Activated T-cell treated with anti-CD3 and anti-CD28 coated beads, Interleukin-2, amount 50 U/mL, for 24 hours (primary cell): ENCODE measurements at regions not wholly inside any gene's neighbourhood (a gene's known extent, or its start where the extent isn't known, plus 50 kb on each side); places are given as distances from the start of the nearest gene placed in this dataset.

Source experiments
- DNase-seq: peaks from one replicate; pipeline ENCODE4 v3.0.0-alpha.2; 2020
- H3K27ac Mint-ChIP-seq: 2 replicates; pipeline ENCODE4 v1.8.0; 2020; ENCODE audit warnings: mild to moderate bottlenecking, mixed read lengths
- H3K27me3 Mint-ChIP-seq: 2 replicates; pipeline ENCODE4 v1.8.0; 2020; ENCODE audit warnings: mixed read lengths
- H3K36me3 Mint-ChIP-seq: 2 replicates; pipeline ENCODE4 v1.8.0; 2020; ENCODE audit warnings: low read depth, mixed read lengths
- H3K4me1 Mint-ChIP-seq: 2 replicates; pipeline ENCODE4 v1.8.0; 2020; ENCODE audit warnings: low read depth, mixed read lengths
- H3K4me3 Mint-ChIP-seq: 2 replicates; pipeline ENCODE4 v1.8.0; 2020; ENCODE audit warnings: mild to moderate bottlenecking, moderate library complexity, mixed read lengths
- H3K9me3 Mint-ChIP-seq: 2 replicates; pipeline ENCODE4 v1.8.0; 2020; ENCODE audit warnings: mixed read lengths

GRCh38 chr9:14418301-14418940 is 104.5 kb upstream of the NFIB start:
- no peaks in the 10 kb centered on the region for H3K4me1 Mint-ChIP-seq
- no peaks in the 10 kb centered on the region for H3K9me3 Mint-ChIP-seq
- no peaks in the 10 kb centered on the region for H3K36me3 Mint-ChIP-seq
- no peaks in the 10 kb centered on the region for H3K27me3 Mint-ChIP-seq
- no peak overlapping the region for H3K4me3 Mint-ChIP-seq
- DNase-seq = no peak
- no peak overlapping the region for H3K27ac Mint-ChIP-seq

DNA sequence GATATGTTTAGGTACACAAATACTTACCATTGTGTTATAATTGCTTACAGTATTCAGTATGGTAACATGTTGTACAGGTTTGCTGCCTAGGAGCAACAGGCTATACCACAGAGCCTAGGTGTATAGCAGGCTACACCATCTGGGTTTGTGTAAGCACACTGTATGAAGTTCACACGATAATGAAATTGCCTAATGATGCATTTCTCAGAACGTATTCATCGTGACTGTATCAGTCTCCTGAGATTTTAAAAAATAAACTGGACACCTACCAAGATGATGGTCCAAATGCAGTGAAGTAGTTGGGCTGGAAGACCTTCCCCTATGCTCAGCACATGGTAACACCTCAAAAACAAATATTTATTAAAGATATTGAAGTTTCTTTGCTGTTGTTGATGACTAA is 103.3 kb upstream of the NFIB start:
- Mint-ChIP-seq H3K9me3 (no peaks in the 10 kb centered on the region), H3K4me1 (no peaks in the 10 kb centered on the region), H3K36me3 (no peaks in the 10 kb centered on the region), H3K4me3 (no peak overlapping the region), H3K27ac (no peak overlapping the region), H3K27me3 (no peaks in the 10 kb centered on the region)
- no peak for DNase-seq

DNA sequence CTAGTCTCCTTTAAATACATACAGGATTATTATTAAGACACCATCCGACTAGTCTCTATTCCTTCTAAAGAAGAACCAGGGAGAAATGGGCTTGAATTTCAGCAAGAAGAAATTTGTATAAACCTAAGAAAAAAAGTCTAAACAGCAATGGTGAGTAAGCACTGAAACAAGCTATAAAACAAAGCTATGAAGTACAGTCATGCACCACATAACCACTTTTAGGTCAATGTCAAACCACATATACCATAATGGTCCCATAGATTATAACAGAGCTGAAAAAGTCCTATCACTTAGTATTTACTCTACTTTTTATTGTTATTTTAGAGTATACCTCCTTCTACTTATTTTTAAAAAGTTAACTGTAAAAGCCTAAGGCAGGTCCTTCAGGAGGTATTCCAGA is 102.0 kb upstream of the NFIB start:
- Mint-ChIP-seq H3K27me3 (no peaks in the 10 kb centered on the region), H3K4me1 (no peaks in the 10 kb centered on the region), H3K9me3 (no peaks in the 10 kb centered on the region), H3K27ac (no peak overlapping the region), H3K4me3 (no peak overlapping the region), H3K36me3 (no peaks in the 10 kb centered on the region)
- DNase-seq = no peak

DNA sequence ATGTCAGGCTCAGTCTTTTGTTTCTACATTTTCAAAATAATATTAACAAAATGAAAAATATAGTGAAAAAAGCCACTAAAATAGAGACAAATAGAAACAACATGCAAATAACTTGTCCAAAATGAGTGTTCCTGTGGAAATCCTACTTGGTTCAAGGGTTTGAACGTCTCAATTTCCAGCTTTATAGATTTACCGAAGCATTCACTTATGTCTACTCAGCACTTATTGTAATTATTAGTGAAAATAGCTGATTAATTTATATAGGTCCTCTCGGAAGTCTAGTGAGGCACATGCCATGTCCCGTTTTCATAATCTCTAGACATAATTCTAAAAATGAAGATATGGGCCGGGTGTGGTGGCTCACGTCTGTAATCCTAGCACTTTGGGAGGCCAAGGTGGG is 99.9 kb upstream of the NFIB start:
- Mint-ChIP-seq H3K36me3 (no peaks in the 10 kb centered on the region), H3K9me3 (no peaks in the 10 kb centered on the region), H3K4me1 (no peaks in the 10 kb centered on the region), H3K27me3 (peaks cover 4% of the 10 kb centered on the region), H3K4me3 (no peak overlapping the region), H3K27ac (no peak overlapping the region)
- no peak for DNase-seq

DNA sequence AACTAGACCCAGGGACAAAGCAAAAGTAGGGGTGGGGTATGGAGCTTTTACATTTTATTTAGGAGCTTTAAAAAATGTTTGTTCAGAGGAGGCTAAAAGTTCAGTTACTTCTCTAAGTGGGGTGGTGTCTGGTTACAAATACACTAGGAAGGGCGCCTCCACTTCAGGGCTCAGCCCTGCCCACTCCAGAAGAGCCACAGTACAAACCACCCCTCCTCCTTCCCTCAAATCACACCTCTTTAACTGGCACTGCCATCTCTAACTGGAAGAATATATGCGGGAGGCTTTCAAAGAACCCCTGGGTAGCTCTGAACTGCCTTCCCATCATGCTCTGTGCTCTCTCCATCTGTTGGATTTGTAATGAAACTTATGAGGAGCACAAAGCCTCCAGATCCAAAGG is 98.8 kb upstream of the NFIB start:
- Mint-ChIP-seq H3K36me3 (no peaks in the 10 kb centered on the region), H3K4me3 (no peak overlapping the region), H3K27me3 (peaks cover 4% of the 10 kb centered on the region), H3K9me3 (no peaks in the 10 kb centered on the region), H3K4me1 (no peaks in the 10 kb centered on the region), H3K27ac (no peak overlapping the region)
- DNase-seq = no peak

GRCh38 chr9:14406463-14406862 is 92.5 kb upstream of the NFIB start:
- Mint-ChIP-seq H3K4me1 (no peaks in the 10 kb centered on the region), H3K27ac (no peak overlapping the region), H3K27me3 (peaks cover 4% of the 10 kb centered on the region), H3K9me3 (no peaks in the 10 kb centered on the region), H3K4me3 (no peak overlapping the region), H3K36me3 (no peaks in the 10 kb centered on the region)
- no peak for DNase-seq

DNA sequence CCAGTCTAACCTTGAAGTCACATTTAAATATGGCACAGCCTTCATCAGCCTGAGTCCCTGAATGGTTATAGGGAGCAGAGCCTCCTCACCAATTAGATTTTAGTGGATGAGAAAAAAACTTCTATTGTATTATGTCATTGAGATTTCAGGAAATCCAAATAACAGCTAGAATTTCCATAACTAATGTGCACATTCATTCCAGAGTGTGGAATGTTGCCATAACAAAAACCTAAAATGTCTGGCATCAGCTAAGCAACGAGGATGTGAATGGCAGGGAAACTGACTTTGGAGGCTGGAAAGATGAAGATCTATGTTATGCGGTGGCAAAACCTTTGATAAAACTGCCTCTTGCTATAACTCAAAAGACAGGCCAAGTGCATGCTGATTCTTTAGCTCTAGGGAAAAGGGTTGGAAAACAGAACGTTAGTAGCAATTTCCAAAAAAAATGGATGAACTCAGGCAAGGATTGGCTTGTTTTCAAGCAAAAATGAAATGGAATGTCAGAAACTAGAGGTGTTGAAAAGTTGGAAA is 91.3 kb upstream of the NFIB start:
- Mint-ChIP-seq H3K36me3 (no peaks in the 10 kb centered on the region), H3K4me1 (no peaks in the 10 kb centered on the region), H3K27ac (no peak overlapping the region), H3K4me3 (no peak overlapping the region), H3K9me3 (no peaks in the 10 kb centered on the region), H3K27me3 (peaks cover 4% of the 10 kb centered on the region)
- no peak for DNase-seq

DNA sequence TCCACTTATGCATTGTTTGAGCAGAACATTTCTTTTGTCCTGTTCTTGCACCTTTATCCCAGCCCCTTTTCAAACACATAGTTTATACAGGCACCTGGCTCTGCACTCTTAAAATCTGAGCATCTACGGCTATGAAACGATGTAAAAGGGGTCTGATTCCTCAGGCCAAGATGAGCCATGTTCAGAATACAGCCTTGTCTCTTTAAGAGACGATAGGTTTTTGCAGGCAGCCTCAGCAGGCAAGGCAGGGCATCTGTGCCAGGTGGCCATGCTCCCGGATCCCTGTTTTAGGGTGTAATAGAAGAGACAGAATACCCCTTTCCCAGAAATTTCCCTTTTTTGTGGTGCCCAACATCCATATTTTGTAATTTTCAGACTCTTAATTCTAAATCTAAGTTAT is 89.1 kb upstream of the NFIB start:
- H3K9me3 Mint-ChIP-seq = no peaks in the 10 kb centered on the region
- DNase-seq = no peak
- H3K27ac Mint-ChIP-seq = no peak overlapping the region
- H3K36me3 Mint-ChIP-seq = no peaks in the 10 kb centered on the region
- H3K4me1 Mint-ChIP-seq = no peaks in the 10 kb centered on the region
- H3K27me3 Mint-ChIP-seq = peaks cover 4% of the 10 kb centered on the region
- H3K4me3 Mint-ChIP-seq = no peak overlapping the region

GRCh38 chr9:14402583-14402982 is 88.6 kb upstream of the NFIB start:
- Mint-ChIP-seq H3K36me3 (no peaks in the 10 kb centered on the region), H3K9me3 (no peaks in the 10 kb centered on the region), H3K4me3 (no peak overlapping the region), H3K27me3 (peaks cover 4% of the 10 kb centered on the region), H3K4me1 (no peaks in the 10 kb centered on the region), H3K27ac (no peak overlapping the region)
- no peak for DNase-seq

DNA sequence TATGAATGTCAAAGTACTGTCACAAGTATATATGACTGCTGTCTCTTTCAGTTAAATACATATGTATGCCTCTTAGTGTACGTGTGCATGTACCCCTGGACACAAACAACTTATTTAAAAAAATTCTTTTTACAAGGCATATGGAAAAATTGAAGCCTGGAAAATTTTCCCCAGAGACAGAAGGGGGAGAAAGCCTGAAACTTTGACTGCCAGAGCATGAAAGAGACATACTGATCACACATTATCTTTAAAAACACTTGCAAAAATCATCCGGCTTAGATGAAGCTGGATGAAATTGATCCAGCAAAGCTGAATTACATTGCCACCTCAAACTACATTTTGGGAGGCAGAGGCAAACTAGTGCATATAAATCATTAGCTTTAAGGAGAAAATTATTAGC is 88.0 kb upstream of the NFIB start:
- Mint-ChIP-seq H3K27ac (no peak overlapping the region), H3K36me3 (no peaks in the 10 kb centered on the region), H3K4me3 (no peak overlapping the region), H3K4me1 (no peaks in the 10 kb centered on the region), H3K9me3 (no peaks in the 10 kb centered on the region), H3K27me3 (peaks cover 4% of the 10 kb centered on the region)
- DNase-seq = no peak

DNA sequence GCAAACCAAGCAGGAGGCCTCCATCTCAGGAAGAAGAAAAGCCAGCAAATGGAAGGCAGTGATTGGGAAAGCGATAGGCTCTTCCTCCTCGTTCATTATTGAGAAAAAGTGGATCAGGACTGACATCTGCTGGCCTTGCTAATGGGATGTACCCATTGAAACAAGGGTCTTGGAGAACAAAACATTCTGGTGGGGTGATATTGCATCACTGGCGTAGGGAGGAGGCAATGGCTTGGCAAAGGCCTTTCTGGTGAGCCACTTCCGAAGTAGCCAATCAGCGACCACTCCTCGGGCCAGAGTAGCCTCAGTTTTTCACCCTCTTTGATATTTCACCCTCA is 86.7 kb upstream of the NFIB start:
- H3K27me3 Mint-ChIP-seq = peaks cover 4% of the 10 kb centered on the region
- H3K27ac Mint-ChIP-seq = no peak overlapping the region
- H3K4me3 Mint-ChIP-seq = no peak overlapping the region
- H3K9me3 Mint-ChIP-seq = no peaks in the 10 kb centered on the region
- DNase-seq = no peak
- H3K36me3 Mint-ChIP-seq = no peaks in the 10 kb centered on the region
- H3K4me1 Mint-ChIP-seq = no peaks in the 10 kb centered on the region

DNA sequence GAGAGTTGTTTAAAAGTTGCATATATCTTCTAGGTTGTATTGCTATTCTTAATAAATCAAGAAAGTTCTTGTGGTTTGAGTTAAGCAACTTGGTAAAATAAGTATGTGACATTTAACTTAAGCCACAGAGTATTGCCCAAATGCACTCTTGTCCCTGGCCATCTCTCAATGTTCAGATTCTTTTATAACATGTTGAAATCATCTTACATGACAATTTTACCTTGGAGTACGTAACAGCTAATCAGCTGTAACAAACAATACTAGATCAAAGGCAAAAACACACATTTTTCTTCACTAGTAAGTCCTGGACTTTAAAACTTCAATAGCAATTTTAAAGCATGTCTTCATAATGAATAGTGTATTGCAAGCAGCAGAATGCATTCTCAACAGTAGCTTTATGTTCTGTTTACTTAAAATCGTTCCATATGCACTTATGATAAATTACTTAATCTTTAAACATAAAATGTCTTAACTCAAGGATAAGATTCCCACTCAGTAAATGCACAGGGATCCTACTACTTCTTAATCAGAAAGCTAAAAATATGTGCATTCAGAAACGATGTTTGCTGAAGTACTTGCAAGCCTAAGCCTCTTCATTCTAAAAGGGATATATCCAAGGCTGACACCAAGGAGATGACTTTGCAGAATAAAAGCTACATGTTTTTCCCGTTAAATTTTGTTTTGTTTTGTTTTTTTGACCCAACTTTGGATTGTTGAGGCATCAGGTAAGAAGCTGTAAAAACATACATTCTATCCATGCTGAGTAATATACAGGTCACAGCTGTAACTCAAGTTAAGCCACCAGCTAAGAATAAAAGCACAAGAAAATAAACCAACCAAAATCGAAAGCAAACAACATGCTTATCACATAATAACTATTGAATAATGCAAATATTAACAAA is 86.1 kb upstream of the NFIB start:
- Mint-ChIP-seq H3K4me1 (no peaks in the 10 kb centered on the region), H3K36me3 (no peaks in the 10 kb centered on the region), H3K27me3 (peaks cover 4% of the 10 kb centered on the region), H3K4me3 (no peak overlapping the region), H3K9me3 (no peaks in the 10 kb centered on the region), H3K27ac (no peak overlapping the region)
- DNase-seq = no peak

GRCh38 chr9:14398473-14398872 is 84.5 kb upstream of the NFIB start:
- no peak overlapping the region for H3K27ac Mint-ChIP-seq
- H3K27me3 Mint-ChIP-seq = peaks cover 4% of the 10 kb centered on the region
- no peak for DNase-seq
- no peak overlapping the region for H3K4me3 Mint-ChIP-seq
- H3K4me1 Mint-ChIP-seq = no peaks in the 10 kb centered on the region
- no peaks in the 10 kb centered on the region for H3K9me3 Mint-ChIP-seq
- no peaks in the 10 kb centered on the region for H3K36me3 Mint-ChIP-seq

- H3K27me3 Mint-ChIP-seq = peaks cover 4% of the 10 kb centered on the region
- no peaks in the 10 kb centered on the region for H3K36me3 Mint-ChIP-seq
- H3K4me3 Mint-ChIP-seq = no peak overlapping the region
- H3K4me1 Mint-ChIP-seq = no peaks in the 10 kb centered on the region
- H3K27ac Mint-ChIP-seq = no peak overlapping the region
- no peak for DNase-seq
- H3K9me3 Mint-ChIP-seq = no peaks in the 10 kb centered on the region
Observed at GRCh38 chr9:14396171-14396570, 82.2 kb upstream of the NFIB start.

- DNase-seq = no peak
- Mint-ChIP-seq H3K4me1 (no peaks in the 10 kb centered on the region), H3K9me3 (no peaks in the 10 kb centered on the region), H3K36me3 (no peaks in the 10 kb centered on the region), H3K27me3 (peaks cover 4% of the 10 kb centered on the region), H3K4me3 (no peak overlapping the region), H3K27ac (no peak overlapping the region)
Observed at GRCh38 chr9:14395317-14396082, 81.6 kb upstream of the NFIB start.
